GM23248 (cell line): ENCODE measurements at regions not wholly inside any gene's neighbourhood (a gene's known extent, or its start where the extent isn't known, plus 50 kb on each side); places are given as distances from the start of the nearest gene placed in this dataset.

Experiments
- EZH2 ChIP-seq: fragments of 200-600 bp; sonication (generic); IDR thresholded peaks from 2 replicates; pipeline ENCODE4 v1.6.1; 2018; ENCODE audit warnings: antibody characterized with exemption, mild to moderate bottlenecking; ENCODE audit not compliant: insufficient read depth, poor library complexity, severe bottlenecking
- EZH2phosphoT487 ChIP-seq: fragments of 200-600 bp; sonication (generic); IDR thresholded peaks from 2 replicates; pipeline ENCODE4 v1.6.1; 2018; ENCODE audit warnings: antibody characterized with exemption, moderate library complexity, mild to moderate bottlenecking, low read depth; ENCODE audit not compliant: insufficient read depth

GRCh38 chr7:19378345-19378714 lies 233.1 kb upstream of the FERD3L start:
- TF ChIP-seq EZH2 (no peak), EZH2phosphoT487 (no peak)
